ENCODE measurements at regions not wholly inside any gene's neighbourhood (a gene's known extent, or its start where the extent isn't known, plus 50 kb on each side); places are given as distances from the start of the nearest gene placed in this dataset.

DNA sequence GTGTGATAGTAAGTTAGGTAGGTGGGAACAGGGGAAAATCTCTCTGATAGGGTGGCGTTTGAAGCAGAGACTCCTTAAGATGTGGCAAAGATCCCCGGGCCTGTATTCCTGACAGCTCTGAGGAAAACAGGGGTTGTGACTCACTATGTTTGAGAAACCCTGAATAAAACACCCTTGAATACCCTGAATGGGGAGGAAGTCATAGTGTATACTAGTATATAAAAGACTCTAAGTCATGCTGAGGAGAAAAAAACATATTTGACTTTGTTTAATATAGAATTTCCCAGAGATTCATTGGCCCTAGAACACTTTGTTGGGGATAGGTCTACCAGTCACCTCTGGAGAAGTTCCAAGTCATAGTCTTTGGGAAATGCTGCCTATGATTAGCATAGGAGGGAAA, 590.9 kb downstream of the IRS1 start:
- DNase-seq (ENCODE audit: low read depth in 2 of 2), result no peak

DNA sequence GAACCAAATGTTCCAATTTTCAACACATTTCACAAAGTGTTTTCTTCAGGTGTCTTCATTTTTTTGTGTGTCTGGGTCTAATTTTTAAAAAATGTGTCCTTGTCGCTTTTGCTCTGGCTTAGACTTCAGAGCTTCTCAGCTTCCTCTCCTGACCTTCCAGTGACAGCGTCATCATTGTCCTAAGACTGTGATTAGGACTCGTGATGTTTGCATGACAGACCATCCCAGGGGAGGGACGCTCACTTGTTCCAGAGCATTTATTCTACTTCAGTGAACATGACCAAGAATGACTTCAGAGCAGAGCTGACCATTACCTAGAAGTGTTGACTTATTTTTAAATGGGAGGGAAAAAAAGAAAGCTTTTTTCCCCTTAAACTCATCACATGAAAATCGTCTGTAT, 591.9 kb downstream of the IRS1 start:
- DNase-seq (ENCODE audit: low read depth in 2 of 2), result no peak

DNA sequence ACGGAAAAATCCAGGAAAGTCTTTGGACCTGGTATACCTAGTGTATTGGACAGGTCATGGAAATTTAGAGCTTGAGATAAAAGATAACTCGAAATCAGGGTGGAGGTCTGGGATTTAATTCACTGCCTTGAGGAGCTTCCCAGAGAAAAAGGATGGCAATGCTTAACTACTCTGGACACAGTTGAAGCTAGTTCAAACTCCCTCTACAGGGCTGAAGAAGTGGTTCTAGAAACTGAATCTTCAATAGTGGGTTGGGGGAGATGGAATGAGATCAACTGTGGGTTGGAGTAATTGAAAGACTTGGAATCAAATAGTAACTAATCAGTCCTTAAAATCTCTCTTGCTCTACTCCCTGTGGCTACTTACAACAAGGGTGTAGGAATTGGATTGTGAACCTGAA, 600.1 kb downstream of the IRS1 start:
- no peak for DNase-seq (ENCODE audit: low read depth in 2 of 2)

DNA sequence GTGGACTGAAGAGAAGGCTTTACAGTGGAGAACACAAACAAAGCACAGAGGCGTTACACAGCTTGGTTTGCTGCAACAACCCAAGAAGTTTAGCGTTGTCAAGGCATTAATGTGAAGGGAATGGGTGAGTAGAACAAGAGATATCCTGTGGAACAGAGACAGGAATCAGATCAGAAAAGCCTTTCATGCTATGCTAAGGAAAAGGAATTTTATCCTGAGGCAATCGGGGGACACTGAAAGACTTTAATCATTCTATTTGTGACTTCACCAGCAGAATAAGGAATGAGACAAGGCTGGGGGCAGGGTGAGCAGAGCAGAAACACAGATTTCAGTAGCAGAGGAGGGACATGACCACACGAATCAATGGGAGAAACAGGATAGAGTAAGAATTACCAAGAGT, 600.7 kb downstream of the IRS1 start:
- no peak for DNase-seq (ENCODE audit: low read depth in 2 of 2)

DNA sequence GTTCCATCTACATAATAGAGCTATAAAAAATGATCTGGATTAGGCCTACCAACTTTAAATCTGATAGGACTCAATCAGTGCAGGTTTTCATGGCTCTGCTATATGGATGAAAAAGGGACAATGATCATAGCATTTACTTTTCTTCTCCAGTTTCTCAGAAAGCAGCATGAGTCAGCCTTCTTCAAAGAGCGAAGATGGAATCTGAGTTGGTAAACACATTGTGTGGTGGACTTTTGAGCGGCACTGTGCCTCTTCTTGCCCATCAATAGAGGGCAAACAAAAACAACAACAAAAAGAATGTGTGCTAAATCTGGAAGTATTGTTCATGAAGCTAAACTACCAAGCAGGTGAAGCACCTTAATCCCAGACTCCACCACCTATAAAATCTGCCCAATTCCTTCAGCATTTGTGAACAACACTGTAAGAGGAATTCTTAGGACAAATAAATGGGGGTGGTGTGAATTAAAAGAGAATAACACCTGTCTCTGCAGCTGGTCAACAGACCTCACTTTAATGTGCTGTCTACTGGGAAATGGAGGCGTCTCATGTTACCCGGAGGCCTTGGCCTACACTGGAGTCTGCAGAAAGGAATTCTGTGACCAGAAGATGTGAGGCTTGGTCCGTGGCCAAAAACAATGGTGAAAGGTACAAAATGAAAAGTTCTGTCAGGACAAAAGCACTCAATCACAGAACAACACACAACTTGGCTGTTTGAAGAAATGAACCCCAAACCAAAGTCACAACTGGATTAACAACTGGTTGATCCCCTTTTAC, 609.0 kb downstream of the IRS1 start:
- DNase-seq (ENCODE audit: low read depth in 2 of 2), result no peak

DNA sequence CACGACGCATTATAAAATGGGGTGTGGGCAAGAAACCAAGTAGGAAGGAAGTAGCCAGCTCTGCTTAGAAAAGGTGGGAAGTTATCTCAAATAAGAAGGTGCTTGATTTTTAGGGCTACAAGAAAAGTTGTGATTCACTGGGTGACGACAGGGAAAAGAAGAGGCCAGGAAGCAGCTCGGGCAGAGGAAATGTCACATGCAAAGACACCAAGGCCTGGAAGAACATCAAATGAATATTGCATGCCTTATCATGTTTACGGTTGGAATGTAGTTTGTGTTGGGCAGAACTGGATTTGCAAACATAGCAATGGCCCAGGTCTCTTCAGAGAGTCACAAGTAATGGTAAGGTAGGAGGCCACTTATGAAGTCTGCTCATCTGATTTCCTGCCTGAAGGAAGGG, 610.6 kb downstream of the IRS1 start:
- DNase-seq (ENCODE audit: low read depth in 2 of 2), result no peak

DNA sequence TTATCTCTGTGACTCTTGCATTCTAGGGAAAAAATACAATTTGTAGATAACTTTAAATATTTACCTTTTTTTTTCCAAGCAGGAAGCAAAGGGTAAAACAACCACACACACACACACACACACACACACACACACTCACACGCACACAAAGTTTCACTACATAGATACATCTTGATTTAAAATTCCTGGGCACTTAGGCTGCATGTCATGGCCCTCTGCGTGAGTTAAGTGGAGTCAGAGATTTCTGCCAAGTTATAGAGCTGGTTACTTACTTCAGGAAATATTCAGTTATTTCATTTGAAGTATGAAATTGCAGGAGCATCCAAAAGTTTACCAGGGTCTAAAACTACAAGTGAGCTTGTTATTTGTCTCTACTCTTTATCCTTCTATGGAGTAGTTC, 612.0 kb downstream of the IRS1 start:
- no peak for DNase-seq (ENCODE audit: low read depth in 2 of 2)

DNA sequence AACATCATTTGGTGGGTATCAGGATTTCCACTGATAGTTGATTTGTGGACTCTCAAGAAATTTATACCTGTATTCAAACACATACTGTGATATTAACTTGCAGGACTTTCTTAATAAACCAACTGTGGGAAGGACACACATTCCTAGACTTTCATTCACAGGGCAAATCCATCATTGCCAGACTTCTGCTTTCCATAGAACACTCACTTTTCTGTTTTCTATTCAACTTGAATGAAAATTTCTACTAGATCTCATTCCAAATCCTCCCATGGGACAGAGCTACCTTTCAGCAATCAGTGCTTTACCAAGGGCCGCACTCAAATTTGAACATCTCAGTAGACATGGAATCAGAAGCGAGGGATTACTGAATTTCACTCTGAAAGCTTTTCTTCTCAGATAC, 612.5 kb downstream of the IRS1 start:
- DNase-seq (ENCODE audit: low read depth in 2 of 2), result no peak

DNA sequence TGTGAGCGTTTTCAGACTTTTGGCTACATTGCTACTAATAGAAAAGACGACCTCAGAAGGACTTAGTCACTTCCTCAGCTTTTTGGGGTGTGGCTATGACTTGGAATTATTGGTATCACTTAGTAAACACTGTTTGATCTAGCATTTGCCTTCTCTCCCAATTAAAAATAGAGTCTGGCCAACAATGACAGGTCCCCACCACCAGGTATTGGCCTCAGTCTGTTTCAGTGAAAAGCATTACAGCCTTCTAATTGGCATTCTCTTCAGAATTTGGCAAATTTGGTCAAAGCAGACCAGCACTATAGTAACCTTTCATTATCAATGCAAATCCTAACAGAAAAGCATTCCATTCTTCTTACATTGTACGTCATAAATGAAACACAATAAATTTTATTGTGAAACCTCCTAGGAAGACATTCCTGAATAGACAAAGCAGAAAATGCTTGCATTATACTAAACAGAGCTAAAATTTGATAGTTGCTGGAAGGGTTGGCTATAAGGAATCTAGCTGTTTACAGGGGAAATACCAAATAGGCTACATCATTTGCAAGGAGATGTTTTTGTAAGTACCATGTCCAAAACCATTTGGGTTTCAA, 613.9 kb downstream of the IRS1 start:
- DNase-seq (ENCODE audit: low read depth in 2 of 2), result no peak

DNA sequence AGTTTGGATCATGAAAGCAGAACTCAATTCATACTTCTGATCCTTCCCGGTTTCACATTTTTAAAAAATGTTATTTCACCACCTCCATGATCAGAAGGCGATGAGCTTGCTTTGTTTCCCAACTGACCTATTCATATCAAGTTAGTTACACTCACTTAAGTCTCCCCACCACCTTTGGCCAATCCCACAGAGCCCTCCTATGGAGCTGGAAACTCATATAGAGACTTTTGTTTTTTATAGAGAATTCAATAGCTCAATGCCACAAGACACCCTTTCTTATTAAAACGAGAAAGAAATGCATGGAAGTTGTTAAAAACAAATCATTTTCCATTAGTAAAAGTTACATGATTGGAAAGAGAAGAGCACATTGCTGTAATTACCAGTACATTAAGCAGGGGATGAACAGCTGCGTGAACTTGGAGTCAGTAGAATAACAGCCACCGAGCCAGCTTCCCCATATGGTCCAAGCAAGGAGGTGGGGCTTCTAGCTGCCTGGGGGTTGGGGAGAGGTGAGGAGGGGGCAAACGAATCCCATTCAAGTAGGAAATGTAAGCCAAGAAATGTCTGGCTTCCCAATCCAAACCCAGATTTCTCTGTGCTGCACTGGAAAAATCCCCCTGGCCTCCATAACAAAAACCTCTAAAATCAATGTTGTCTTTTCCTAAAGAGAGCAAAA, 614.5 kb downstream of the IRS1 start:
- no peak for DNase-seq (ENCODE audit: low read depth in 2 of 2)

DNA sequence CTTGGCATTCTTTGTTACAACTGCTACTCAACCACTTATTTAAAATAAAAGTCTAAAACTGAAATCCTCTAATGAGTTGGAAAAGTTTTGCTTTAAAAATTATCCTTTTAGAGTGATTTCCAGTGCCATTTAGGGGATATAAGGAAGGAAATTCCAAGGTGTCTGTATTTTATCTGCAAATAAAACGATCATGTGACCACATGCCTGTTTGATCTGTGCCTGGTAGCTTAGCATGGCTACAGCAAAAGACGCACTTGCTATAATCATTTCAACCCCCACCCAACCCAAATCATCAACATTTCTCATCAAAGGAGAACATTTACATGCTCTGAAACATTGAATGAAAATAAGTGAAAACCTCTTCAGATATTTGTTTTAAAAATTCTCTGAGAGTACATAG, 615.1 kb downstream of the IRS1 start:
- no peak for DNase-seq (ENCODE audit: low read depth in 2 of 2)

DNA sequence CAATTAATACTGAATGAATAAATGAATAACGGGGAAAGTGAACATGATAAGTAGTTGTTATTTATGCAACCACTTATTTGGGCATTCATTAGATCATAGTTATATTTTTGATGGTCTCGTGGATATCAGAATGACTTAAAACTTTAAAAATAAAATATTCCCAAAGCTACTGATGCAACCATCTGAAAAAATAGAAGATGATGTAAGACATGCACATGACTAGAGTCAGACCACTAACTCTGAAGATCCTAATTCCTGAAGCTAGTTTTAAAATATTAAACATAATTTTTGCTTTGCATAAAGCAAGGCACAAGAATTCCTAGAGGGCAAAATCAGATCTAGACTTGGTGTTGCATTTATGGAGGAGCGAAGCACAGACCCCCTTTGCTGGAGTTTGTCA, 616.1 kb downstream of the IRS1 start:
- DNase-seq (ENCODE audit: low read depth in 2 of 2), result no peak

DNA sequence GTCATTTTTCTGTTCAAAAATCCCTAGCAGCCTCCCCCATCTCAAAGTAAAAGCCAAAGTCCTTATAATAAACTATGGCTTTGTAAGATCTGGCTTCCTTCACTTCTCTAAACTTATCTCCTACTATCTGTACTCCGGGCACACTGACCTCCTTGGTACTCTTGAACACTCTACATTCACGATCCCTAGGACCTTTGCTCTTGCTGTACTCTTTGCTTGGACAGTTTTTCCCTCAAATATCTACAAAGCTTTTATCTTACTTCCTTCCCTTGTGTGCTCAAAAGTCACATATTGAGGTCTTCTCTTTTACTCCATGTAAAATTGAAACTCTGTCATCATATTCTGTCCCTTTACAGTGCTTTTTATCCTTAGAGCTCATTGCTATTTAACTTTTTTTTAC, 616.6 kb downstream of the IRS1 start:
- DNase-seq (ENCODE audit: low read depth in 2 of 2), result no peak

DNA sequence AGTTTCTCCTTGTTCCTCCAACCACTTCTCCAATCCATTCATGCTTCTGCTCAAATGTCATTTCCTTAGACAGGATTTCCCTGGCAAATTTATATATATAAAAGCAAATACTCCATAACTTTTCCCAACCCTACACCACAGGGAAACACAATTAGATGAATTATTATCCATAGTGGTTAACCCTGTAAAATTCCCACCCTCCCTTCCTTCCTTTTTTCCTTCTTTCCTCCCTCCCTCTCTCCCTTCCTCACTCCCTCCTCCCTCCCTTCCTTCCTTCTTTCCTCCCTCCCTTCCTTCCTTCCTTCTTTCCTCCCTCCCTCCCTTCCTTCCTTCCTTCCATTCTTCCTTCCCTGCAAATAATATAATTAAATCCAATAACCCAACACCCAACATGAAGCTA, 617.7 kb downstream of the IRS1 start:
- DNase-seq (ENCODE audit: low read depth in 2 of 2), result no peak

DNA sequence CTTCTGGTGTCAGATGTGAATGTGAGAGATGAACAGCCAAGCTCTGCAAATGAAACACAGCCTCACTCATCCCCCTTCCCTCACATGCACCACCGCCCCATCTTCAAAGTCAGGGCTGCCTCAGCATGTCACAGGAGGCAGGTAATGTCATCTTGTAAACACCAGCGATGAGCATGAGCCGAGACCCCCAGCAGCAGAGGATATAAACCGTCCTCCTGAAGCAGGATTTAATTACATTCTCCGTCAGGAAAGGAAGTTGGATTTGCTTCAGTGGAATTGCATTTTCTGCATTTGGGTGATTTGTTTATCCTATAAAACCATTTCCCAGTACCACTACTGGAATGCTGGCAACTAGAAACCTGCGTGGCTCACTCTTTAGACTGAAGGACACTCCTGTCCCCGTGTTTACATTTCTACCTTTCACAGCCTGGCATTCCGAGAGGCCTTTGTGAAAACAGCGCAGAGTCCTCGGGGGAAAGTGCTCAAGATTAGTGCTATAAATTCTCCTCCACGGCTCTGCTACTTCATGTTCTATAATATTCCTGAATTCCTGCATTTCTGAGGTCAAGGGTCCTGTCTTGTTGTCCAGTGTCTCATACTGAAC, 619.2 kb downstream of the IRS1 start:
- DNase-seq (ENCODE audit: low read depth in 2 of 2), result no peak

DNA sequence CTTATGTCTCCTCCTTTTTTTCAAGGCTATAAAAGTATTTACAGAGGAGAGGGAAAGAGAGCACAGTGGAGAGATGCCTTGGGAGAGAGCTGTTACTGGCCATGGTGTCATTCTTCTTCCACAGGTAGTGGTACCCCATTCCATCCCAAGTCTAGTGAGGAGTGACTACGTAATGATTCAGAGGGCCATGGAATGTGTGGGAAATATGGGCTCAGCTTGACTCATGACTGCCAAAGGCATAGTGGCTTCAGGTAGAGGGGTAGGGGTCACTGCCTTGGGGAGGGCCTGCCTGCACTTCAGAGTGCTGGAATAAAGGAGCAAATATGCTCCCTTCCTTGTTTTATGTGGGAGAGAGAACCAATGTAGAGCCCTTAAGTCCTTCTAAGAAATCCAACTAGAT, 620.6 kb downstream of the IRS1 start:
- no peak for DNase-seq (ENCODE audit: low read depth in 2 of 2)

DNA sequence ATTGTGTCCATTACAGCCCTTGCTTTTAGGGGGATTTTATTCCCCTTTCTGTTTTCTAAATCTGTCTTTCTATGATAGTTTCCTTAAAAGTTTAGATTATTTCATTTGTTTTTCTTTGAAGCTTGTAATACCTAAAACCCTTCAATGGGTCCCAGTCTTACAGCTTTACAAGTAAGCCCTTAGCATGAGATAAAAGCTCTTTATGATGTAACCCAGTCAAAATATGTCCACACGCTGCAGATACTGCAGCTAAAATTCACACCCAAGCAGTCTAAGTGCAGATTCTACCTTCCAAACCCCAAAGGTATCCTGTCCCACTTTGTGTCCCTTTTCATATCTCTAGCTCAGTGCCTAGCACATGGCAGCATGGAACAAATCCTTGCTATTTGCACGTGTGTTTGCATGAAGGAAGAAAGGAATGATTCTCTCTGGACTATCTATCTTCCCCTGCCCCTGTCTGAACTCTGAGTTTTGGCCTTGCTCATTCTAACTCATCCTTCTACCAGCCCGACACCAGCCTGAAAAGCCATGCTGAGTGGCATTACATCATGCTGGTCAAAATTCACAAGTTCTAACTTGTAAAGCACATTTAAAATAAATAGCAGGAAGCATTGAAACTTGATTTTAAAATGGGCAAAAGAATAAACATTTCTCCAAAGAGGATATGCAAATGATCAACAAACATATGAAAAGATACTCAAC, 623.2 kb downstream of the IRS1 start:
- no peak for DNase-seq (ENCODE audit: low read depth in 2 of 2)

DNA sequence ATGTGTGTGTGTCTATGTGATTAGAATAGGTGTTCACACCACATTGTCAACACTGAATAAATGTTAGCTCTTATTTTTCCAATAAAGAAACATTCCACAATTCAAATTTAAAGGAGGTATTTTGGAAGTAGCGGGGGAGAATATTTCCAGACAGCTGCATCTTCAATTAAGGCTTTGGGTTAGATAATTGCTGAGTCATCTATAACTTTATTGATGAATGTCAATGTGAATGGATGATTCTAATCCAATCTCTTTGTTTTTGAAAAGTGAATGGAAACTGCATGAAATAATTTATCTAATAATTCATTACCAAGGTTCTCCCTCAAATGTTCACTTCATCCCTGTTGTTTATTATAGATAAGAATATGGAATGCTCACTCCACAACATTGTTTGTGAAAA, 625.2 kb downstream of the IRS1 start:
- no peak for DNase-seq (ENCODE audit: low read depth in 2 of 2)

DNA sequence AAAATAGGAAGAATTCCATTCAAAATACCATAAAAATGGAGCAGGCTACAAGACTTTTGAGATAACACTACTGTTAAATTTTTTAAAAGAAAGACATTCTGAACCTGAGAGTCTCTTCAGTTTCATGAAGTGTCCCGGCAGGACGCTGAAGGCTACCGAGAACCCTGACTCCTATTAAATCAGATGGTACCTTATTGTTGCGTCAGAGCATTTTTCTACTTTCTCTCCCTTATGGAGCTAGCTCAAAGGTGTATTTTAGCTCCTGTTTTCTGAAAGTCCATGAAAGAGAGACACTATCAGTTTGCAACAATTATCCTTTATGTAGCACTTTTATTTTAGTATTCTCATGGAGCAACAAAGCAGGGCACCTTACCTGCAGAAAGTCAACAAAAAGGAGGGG, 626.7 kb downstream of the IRS1 start:
- no peak for DNase-seq (ENCODE audit: low read depth in 2 of 2)

DNA sequence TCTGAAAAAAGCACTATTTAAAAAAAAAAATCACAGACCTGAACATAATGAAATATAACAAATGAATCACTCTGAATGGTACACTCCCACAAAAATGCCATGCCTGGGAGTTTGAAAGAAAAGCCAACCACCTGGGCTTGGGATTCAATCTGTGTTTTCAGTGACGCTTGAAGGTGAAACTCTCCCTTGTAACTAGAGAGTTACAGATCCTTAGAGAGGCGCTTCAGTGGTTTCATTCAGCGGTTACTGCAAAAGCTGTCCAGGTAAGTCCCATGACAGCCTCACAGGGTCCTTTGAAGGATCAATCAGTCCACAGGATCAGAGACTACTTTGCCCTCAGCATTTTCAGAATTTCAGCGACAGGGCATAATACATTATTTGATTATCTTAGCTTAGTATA, 627.3 kb downstream of the IRS1 start:
- no peak for DNase-seq (ENCODE audit: low read depth in 2 of 2)

DNA sequence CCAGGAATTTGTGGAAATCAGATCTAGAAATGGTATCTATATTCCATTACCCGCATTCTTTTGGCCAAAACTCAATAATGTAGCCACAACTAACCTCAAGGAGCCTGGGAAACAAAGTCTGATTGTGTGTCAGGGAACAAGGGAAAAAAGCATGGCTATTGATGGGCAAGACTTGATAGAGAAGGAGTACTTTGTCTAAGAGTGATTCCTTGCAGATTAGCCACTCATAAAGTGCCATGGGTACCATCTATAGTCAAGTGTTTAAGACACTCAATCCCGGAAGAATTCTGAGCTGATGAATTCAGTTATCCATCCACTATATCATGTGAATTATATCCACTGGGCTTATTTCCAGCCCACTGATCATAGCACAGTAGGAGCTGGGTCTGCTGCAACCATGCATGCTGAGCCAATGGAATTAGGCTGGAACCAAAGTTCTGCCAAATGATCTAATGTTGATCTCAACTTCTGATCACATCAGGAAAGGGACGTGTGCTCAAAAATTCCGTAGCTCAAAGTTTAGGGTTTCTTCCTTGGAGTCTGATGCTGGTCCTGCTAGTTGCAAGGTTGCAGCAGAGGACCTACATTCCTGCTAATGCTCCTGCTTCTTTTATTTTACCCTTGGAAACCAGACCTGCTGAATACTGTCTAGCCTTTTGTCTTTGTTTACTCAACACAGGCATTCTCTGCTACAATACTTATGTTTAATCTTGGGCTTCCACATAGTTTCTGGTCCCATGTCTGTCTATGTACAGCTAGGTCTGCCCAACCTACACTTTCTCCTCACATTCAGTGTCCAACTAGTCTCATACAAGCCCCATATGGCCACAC, 629.7 kb downstream of the IRS1 start:
- no peak for DNase-seq (ENCODE audit: low read depth in 2 of 2)
